Body of pancreas (tissue), 4 donors: ENCODE measurements at regions not wholly inside any gene's neighbourhood (a gene's known extent, or its start where the extent isn't known, plus 50 kb on each side); places are given as distances from the start of the nearest gene placed in this dataset.

Experiments
- POLR2A ChIP-seq, 3 donors: fragments of 450-650 bp; IDR thresholded peaks; one replicate each; pipeline ENCODE4 v1.6.1; 2016; ENCODE audit warnings: antibody characterized with exemption in 3 of 3, mild to moderate bottlenecking in 2 of 3
- TF ChIP-seq, protein P1 (sequence below), 7 experiments: fragments of 450-650 bp in 4 of 7; fragments of 200-600 bp in 3 of 7; sonication (generic) in 3 of 7; IDR thresholded peaks; one replicate each; pipeline ENCODE4 v1.5.1; 2016 to 2019; ENCODE audit warnings: antibody characterized with exemption in 7 of 7

DNA sequence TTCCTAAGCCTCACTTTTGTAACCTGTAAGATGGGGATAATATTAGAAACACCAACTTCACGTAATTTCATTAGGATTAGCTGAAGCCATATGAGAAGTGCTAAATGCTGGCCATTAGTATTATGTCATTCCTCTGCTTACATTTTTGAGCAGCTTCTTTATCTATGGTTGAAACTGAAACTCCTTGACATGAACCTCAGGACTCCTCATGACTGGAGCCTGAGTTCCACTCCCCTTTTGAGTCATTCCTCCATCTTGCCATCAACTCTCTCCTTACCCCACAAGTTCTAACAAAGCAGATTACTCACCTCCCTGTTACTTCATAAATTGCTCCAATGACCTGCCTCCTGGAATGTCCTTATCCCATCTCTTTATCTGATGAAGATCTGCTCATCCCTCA is 123.2 kb upstream of the KCNIP4 start:
- TF ChIP-seq, protein P1, sequence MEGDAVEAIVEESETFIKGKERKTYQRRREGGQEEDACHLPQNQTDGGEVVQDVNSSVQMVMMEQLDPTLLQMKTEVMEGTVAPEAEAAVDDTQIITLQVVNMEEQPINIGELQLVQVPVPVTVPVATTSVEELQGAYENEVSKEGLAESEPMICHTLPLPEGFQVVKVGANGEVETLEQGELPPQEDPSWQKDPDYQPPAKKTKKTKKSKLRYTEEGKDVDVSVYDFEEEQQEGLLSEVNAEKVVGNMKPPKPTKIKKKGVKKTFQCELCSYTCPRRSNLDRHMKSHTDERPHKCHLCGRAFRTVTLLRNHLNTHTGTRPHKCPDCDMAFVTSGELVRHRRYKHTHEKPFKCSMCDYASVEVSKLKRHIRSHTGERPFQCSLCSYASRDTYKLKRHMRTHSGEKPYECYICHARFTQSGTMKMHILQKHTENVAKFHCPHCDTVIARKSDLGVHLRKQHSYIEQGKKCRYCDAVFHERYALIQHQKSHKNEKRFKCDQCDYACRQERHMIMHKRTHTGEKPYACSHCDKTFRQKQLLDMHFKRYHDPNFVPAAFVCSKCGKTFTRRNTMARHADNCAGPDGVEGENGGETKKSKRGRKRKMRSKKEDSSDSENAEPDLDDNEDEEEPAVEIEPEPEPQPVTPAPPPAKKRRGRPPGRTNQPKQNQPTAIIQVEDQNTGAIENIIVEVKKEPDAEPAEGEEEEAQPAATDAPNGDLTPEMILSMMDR (IDR thresholded peaks at IDR 0.05) = no peak
- TF ChIP-seq POLR2A (IDR thresholded peaks at IDR 0.05) = no peak
